GM18502 (cell line): ENCODE measurements at regions not wholly inside any gene's neighbourhood (a gene's known extent, or its start where the extent isn't known, plus 50 kb on each side); places are given as distances from the start of the nearest gene placed in this dataset.

Experiments used
- ATAC-seq: cut with Tn5 transposase; IDR thresholded peaks from one replicate; pipeline ENCODE4 v1.9.1; 2021; ENCODE audit warnings: mild to moderate bottlenecking; ENCODE audit not compliant: unreplicated experiment, poor library complexity

DNA sequence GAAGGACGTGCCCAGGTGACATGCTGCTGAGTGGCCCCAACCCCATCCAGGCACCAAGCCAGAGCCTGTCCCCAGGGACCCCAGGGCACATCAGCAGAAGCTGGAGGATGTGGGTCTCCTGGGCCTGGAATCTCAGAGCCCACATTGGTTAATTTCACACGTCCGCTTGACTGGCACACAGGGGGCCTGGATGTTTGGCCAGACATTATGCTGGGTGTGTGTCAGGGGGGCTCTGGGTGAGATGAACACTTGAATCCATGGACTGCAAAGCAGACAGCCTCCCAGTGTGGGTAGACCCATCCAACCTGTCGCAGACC, 79.1 kb upstream of the RET start:
- no peak for ATAC-seq

DNA sequence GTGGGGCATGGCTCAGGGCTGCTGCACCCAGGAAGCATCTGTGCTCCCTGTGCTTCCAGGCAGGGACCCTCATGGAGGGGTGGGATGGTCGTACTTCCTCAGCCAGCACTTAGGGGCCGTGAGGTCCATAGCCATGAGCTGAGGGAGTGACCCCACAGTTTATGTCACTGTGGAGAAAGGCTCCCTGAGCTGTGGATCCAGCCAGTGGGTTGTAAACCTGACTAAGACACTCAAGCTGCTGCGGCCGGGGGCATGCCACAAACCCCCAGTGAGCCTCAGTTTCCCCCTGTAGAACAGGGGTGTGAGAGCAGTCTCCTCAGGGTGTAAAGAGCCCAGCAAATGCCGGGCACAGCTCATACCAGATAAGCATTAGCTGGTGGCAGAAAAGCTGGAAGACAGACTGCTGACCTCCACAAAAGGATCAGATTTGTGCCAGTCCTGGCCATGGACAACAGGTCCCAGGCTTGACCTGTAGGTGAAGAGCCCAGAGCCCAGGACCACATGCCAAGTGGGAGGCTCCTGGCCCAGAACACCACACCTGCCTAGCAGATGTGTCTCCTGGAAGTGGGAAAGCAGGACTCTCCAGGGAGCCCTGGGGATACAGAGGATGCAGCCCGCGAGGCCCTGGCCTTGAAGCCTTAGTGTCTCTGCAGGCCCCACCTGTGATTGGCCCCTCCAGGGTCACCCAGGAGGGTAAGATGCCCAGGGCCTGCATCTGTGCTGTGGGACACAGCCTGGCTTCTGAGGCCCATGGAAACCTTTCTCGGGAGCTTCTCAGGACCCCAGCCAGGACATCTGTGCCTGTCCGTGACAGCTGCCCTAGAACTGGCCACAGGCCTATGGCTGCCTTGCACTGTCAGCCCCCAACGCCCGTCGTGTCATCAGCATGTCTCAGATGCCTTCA, 78.1 kb upstream of the RET start:
- ATAC-seq: no peak

DNA sequence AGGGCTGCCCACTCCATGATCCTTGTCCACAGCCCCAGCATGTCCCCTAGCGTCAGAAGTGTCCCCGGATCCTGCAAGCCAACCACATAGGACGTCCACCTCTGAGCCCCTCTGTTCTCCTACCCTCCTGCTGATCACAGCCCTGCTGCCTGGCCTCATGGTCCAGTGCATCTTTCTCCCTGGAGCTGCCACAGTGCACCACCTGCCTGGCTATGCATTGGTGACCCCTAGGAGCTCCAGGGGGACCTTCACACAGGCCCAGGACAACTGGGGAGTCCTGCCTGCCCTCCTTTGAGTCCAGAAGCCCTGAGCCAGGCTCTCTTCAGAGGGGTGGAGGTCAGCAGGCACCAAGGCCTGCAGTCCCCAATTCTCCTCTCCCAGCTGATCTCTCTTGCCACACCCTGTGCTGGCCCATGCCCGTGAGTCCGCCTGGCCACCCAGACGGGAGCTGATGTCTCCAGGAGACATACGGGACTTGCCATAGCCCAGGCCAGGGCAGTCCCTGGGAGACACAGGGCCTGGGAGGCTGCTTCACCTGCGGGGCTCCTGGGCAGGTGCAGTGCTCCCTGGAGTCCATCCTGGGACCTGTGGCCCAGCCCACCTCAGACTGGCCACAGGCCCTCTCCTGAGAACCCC, 77.4 kb upstream of the RET start:
- no peak for ATAC-seq

DNA sequence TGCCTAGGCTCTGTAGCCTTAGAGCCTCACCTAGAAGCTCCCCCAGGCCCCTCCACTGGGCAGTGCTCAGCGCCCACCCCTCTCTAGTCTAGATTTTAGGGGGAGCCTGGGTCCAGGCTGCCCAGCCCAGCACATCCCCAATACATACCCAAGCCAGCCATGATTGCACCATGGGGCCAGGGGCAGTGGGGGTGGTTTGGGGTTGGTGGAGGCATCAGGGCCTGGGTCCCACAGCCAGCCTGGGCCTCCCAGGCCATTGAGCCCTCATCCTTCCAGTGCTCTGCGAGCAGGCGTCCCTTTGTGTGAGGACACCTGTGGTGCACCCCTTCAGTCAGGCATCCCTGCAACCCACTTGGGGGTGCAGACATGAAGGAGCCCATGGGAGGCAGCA, 76.9 kb upstream of the RET start:
- no peak for ATAC-seq

DNA sequence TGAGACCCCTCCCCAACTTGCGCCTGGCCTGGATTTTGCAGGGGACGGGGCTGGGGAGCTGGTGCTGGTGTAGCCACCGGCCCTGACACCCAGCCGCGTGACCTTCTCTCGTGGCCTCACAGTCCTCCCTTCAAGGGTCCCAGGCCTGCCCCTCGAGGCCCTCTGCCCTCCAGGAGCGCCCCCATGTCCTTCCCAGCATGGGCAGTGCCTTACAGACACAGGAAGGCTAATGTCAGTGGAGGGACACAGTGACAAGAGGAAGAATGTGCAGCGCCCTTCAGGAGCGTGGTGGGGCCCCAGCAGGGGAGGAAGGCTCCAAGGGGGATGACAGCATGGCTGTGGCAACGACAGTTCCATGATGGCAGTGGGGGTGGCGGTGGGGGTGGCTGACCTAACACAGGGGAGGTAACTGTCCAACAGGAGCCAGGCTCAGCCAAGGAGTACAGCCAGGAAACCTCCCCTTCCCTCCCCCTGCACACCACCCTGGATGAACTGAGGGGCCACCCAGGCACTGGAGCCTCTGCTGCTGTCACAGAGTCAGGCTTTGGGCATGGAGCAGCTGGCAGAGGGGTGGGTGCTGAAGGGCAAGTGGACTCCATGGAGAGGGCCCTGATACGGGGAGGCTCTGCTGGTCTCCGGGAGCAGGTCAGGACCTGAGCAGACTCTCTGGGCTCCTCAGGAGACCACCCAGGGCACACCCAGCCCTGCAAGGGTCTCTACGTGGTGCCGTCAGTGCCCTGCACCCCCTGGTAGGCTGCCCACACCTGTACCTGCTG, 76.0 kb upstream of the RET start:
- ATAC-seq: no peak

DNA sequence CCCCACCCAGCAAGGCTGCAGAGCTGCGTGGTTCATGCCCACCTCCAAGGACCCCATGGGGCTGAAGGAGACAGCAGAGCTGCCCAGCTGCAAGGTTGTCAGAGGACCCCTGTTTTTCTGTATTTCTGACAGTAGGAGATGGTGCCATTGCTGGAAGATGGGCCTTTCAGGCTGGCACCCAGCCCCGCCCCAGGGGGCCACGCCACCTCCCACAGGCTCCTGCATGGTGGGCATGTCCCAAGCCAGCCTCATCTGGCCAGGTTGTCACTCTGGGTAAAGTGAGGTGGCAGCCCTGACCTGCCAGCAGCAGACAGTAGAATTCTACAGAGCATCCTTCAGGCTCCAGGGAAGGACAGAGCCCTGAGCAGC, 75.5 kb upstream of the RET start:
- no peak for ATAC-seq

DNA sequence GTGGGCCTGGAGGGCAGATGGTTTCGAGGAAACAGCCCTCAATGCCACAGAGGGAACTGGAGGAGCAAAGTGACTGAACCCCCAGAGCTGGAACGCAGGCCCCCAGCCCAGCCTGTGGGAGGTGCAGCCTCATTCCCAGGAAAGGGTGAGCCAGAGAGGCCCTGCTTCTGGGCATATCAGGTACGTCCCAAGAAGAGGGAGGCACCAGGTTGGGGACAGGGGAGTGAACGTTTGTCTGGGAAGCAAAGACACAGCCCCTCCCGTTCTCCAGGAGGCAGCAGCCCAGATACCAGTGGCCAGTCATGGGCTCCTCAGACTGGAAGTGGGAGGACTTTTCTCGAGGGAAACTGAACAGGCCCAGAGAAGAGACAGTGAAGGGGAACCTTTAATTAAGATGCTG, 74.3 kb upstream of the RET start:
- no peak for ATAC-seq

DNA sequence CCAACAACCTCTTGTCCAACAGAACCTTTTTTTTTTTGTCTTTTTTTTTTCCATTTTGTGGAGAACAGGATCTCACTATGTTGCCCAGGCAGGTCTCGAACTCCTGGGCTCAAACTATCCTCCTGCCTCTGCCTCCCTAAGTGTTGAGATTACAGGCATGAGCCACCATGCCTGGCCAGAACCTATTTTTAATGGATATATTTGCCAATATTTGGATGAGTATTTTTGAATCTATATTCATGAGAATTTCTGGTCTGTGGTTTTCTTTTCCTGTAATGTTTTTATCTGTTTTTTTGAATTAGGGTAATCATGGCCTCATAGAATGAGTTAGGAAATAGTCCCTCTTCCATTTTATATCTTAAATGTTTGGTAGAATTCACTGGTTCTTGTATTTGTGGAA, 70.4 kb upstream of the RET start:
- no peak for ATAC-seq

DNA sequence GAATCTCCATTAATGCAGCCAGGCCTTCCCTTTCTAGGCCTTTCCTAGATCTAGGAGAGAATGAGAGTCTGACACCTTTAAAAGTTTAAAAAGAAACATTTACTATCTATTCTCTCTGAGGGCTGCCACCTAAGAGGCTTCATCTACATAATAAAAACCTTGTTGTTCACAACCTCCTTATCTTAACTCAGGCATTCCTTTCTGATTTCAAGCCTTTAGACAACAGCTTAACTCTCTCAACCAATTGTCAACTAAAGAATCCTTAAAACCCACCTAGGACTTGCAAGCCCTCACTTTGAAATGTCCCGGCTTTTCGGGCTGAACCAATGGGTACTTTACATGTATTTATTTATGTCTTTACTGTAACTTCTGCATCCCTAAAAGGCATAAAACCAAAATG, 64.3 kb upstream of the RET start:
- ATAC-seq: no peak

DNA sequence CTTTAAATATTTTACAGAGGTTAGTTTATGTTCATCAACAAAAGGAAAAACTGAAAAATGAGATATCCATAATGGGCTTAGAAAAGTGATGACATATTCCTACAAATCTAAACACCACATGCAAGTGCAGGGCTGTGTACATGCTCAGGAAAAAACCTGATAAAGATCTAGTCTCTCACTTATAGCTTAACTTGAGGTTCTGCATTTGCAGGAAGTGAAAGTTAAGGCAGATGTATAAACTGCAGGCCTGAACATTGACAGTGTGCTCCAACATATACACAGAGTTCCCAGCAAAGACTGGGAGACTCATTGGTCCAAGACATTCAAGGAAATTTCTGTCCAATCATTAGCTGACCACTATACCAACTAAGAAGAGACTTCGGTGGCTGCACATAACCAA, 63.8 kb upstream of the RET start:
- ATAC-seq: peak; percentile 55

DNA sequence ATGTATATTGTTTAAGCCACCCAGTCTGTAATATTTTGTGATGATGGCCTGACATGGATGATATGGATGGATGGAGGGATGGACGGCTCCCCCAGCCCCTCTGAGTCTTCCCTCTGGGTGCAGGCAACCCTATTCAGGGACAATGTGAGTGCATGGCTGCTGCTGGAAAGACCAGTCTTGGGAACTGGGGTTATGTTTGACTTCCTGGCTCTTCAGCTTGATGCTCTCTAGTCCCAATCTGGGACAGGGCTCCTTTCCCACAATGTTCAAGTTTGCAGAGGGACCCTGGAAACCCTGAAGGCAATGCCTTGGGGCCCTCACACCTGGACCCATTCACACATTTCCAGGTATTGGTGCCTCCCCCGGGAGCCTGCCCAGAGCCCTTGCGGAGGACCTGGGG, 52.3 kb upstream of the RET start:
- ATAC-seq: no peak

DNA sequence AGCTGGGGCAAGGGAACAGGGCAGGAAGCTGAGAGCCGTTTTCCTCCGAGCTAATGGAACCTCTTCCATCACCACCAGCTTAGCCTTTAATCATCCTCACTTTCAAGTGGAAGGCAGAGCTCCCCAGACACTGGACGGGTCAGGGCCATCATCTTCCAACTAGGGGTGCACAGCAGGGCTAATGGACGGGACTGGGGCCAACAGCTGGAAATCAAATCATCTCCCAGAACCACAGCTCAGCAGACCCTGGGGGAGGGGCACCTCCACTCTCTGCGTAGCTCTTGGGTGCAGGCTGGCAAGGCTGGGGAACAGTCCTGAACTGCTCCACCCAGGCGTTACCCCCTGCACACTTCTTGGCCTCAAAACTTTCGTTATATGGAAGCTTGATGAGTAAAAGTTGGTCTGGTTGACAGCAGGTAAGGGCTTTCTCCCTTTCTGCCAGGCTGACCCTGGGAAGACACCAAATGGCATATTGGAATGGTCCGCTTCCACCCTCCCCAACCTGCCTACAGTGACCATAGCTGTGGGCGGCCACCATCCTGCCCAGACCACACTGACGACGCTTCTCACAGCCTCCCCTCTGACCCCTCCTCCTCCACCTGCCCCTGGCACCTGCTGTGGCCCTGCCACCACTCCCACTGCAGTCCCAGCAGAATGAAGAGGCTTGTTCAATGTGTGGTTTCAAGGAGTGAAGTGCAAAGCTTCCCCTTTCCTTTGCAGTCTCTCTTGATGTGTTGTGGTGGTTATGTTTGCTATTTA, 51.7 kb upstream of the RET start:
- ATAC-seq: no peak

DNA sequence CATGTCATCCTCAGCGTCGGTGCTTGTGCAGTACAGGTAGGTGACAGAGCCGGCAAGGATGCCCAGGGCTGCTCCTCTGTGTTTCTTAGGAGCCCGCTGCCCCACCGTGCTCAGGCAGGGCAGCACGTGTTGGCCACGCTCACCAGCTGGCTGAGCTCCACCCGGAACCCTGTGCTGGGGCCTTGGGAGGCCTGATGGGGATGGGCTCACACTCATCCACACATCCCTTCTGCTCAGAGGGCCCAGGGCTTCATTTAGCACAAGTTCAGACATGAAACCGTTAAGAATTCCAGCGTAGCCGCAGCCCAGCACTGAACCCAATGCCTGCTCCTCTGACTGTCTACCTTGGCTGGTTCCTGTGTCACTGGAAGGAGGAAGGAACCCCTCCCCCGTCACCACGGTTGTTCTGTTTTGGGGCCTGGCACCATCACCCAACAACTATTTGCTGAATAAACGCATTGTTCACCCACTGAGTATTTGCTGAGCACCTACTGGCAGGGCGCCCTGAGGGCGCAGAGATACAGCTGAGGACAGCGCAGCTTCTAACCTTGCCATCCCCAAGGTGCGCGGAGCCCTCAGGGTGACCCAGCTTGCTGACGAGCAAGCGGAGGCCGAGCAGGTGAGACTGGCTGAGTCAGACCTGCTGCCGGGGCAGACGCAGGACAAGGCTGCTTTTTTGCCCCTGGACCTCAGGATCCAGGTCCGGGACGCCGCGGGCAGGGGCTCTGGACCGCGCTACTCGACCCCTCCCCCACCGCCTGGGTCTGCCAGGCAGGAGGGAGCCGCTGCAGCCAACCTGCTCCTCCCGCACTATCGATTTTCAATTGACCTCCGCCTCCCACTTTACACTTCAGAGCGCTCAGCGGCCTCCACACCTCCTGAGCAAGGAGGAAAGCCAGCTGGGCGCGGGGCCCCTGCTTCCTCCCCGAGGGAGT, 50.6 kb upstream of the RET start:
- no peak for ATAC-seq
